Neutrophil (primary cell): ENCODE measurements at regions not wholly inside any gene's neighbourhood (a gene's known extent, or its start where the extent isn't known, plus 50 kb on each side); places are given as distances from the start of the nearest gene placed in this dataset.

Experiments used
- H3K27ac ChIP-seq: fragments of 200-600 bp; sonication (generic); 2 replicates; pipeline ENCODE4 v1.5.1; 2016; ENCODE audit warnings: mild to moderate bottlenecking, moderate library complexity
- H3K27me3 ChIP-seq: fragments of 200-600 bp; sonication (generic); 2 replicates; pipeline ENCODE4 v1.6.0; 2016; ENCODE audit warnings: mild to moderate bottlenecking
- H3K36me3 ChIP-seq: fragments of 200-600 bp; sonication (generic); 2 replicates; pipeline ENCODE4 v1.5.1; 2017
- H3K4me1 ChIP-seq, 2 experiments: fragments of 200-600 bp in 1 of 2; sonication (generic) in 1 of 2; 1 replicate in 1 of 2; 2 replicates in 1 of 2; pipeline versions ENCODE4 v1.5.1 to v1.6.1; 2013 to 2016; ENCODE audit warnings: low read depth in 1 of 2, low read length in 1 of 2, mild to moderate bottlenecking in 1 of 2, moderate library complexity in 1 of 2; ENCODE audit not compliant: control insufficient read depth in 1 of 2, insufficient read depth in 1 of 2
- H3K4me3 ChIP-seq, 2 experiments: fragments of 200-600 bp in 1 of 2; sonication (generic) in 1 of 2; 1 replicate in 1 of 2; 2 replicates in 1 of 2; pipeline ENCODE4 v1.5.1; 2013 to 2016; ENCODE audit warnings: low read depth in 1 of 2, low read length in 1 of 2, mild to moderate bottlenecking in 1 of 2, moderate library complexity in 1 of 2
- H3K9me3 ChIP-seq: fragments of 200-600 bp; sonication (generic); 2 replicates; pipeline ENCODE4 v1.5.1; 2016
- CTCF ChIP-seq: fragments of 200-600 bp; sonication (generic); IDR thresholded peaks from 2 replicates; pipeline ENCODE4 v1.5.1; 2016; ENCODE audit warnings: antibody characterized with exemption

GRCh38 chrX:39915596-39915995, 182.2 kb downstream of the BCOR start:
- no peak for TF ChIP-seq CTCF
- H3K4me3 ChIP-seq, result no peak overlapping the region

GRCh38 chrX:39921838-39922237, 175.9 kb downstream of the BCOR start:
- H3K4me3 ChIP-seq, result no peak overlapping the region
- no peaks in the 10 kb centered on the region for H3K27me3 ChIP-seq
- H3K27ac ChIP-seq, result no peak overlapping the region
- H3K4me1 ChIP-seq, result no peaks in the 10 kb centered on the region
- H3K9me3 ChIP-seq, result no peaks in the 10 kb centered on the region
- TF ChIP-seq CTCF, result no peak
- no peaks in the 10 kb centered on the region for H3K36me3 ChIP-seq

More at GRCh38 chrX:39915596-39915995, 182.2 kb downstream of the BCOR start:
- no peak overlapping the region for H3K27ac ChIP-seq
- no peaks in the 10 kb centered on the region for H3K27me3 ChIP-seq
- no peaks in the 10 kb centered on the region for H3K4me1 ChIP-seq
- H3K36me3 ChIP-seq, result no peaks in the 10 kb centered on the region
- no peaks in the 10 kb centered on the region for H3K9me3 ChIP-seq

- Histone ChIP-seq H3K27ac (no peak overlapping the region), H3K4me1 (no peaks in the 10 kb centered on the region), H3K4me3 (no peak overlapping the region), H3K36me3 (no peaks in the 10 kb centered on the region), H3K9me3 (no peaks in the 10 kb centered on the region), H3K27me3 (no peaks in the 10 kb centered on the region)
- no peak for TF ChIP-seq CTCF
Measured at GRCh38 chrX:39922488-39922887, 175.3 kb downstream of the BCOR start.

- H3K27me3 ChIP-seq, result no peaks in the 10 kb centered on the region
- TF ChIP-seq CTCF, result no peak
Measured at GRCh38 chrX:39922926-39923325, 174.8 kb downstream of the BCOR start.

GRCh38 chrX:39927380-39927779, 170.4 kb downstream of the BCOR start:
- Histone ChIP-seq H3K36me3 (no peaks in the 10 kb centered on the region), H3K4me1 (no peaks in the 10 kb centered on the region), H3K9me3 (no peaks in the 10 kb centered on the region), H3K27ac (no peak overlapping the region), H3K27me3 (no peaks in the 10 kb centered on the region), H3K4me3 (no peak overlapping the region)
- no peak for TF ChIP-seq CTCF

More at GRCh38 chrX:39922926-39923325, 174.8 kb downstream of the BCOR start:
- Histone ChIP-seq H3K9me3 (no peaks in the 10 kb centered on the region), H3K36me3 (no peaks in the 10 kb centered on the region), H3K27ac (no peak overlapping the region), H3K4me3 (no peak overlapping the region), H3K4me1 (no peaks in the 10 kb centered on the region)
